ENCODE measurements at regions not wholly inside any gene's neighbourhood (a gene's known extent, or its start where the extent isn't known, plus 50 kb on each side); places are given as distances from the start of the nearest gene placed in this dataset.
"Not testable (repeated sequence)": the region's sequence is repeated elsewhere in the genome, so short reads cannot be mapped to it uniquely, and the experiment has no call there.

DNA sequence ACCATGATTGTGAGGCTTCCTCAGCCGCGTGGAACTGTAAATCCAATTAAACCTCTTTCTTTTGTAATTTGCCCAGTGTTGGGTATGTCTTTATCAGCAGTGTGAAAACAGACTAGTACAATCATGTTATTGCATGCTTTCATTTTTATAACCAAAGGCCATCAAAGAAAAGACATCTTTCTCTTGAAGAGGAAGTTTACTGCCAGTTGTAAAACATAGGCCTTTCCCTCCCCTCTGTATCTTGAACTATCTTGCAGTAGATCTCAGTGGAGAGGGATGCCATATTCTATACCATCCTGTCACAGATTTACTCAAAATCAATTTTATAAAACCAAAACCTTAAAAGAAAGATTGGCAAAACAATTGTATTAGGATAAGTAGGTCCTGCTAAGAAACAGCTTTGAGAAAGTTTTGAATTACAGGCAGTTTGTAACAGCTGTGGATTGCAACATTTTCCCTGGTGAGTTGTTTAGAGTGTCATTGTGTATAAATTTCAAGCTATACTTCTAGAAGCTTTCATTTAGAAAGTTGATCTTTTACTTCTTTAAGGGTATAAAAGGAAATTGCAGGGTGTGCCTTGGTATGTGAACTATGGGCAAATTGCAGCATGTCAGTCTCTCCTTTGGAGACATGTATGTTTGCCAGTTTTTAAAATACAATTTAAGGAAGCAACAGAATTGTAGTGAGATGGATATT, 128.0 kb downstream of the ATP23 start:
- no peak for DNase-seq

- DNase-seq = no peak
Observed at GRCh38 chr12:58071994-58072393, 130.6 kb downstream of the ATP23 start.

- DNase-seq = no peak
Observed at GRCh38 chr12:58074259-58074658, 132.9 kb downstream of the ATP23 start.

- DNase-seq = no peak
Observed at GRCh38 chr12:58079806-58080205, 138.4 kb downstream of the ATP23 start.

GRCh38 chr12:58081488-58081887, 140.1 kb downstream of the ATP23 start:
- no peak for DNase-seq

DNA sequence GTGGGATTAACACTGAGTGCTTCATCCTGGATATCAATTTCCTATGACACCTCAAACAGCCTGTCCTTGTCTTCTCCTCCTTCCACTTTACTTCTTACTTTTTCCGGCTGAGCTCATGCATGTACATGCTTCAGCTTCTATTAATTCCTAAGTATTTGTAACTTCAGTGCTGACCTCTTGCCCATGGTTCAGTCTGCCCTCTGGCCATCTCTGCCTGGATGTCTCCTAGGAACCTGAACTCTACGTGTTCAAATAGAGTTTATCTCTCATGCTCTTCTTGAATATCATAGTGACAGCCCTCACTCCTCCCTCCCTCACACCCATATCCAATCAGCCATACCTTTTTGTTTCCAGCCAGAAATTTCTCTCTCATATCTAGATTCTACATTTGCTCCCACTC, 141.6 kb downstream of the ATP23 start:
- DNase-seq = no peak

DNA sequence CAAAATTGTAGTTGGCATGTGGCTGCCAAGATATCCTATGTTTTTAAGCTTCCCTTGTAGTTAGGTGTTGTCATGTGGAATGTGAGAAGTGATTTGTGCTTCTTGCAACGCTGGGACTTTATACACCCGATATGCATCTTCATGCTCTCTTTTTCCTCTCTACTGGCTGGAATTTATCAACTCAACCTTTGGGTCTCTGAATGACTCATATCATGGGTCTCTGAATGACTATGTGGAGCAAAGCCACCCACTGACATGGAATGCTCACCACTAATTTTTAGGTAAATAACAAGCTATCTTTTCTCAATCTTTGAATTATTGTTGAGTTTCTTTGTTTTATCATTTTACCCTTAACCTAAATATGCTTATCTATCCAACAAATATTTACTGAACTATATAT, 144.6 kb downstream of the ATP23 start:
- DNase-seq = no peak

- DNase-seq = no peak
Observed at GRCh38 chr12:58086930-58087329, 145.6 kb downstream of the ATP23 start.

GRCh38 chr12:58087423-58088127, 146.2 kb downstream of the ATP23 start:
- no peak for DNase-seq

DNA sequence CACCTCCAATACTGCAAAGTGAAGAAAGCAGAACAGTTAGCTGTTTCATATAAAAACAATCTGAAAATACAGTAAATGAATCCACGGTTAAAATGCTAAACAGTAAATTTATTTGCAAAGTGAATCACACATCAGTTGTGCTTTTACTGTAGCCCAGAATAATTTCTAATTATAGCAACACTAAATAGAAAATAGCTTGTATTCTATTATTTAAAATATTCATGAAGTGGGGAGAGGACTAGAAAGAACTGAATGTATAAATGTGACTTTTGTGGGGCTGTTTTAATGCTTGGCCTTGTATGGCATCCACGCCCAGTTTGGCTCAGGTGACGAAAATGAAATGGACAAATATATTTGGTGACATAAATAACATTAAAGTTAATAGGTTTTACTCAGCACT, 148.2 kb downstream of the ATP23 start:
- DNase-seq = no peak

DNA sequence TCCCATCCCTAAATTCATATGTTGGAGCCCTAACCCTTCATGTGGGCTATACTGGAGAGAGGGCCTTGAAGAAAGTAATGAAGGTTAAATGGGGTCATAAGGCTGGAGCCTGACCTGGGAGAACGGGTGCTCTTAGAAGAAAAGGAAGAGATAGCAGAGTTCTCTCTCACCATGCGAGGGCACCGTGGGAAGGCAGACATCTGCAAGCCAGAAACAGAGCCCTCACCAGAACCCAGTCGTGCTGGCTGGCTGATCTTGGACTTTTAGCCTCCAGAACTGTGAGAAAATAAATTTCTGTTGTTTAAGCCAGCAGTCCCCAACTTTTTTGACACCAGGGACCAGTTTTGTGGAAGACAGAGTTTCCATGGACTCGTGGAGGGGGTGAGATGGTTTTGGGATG, 149.3 kb downstream of the ATP23 start:
- no peak for DNase-seq

- no peak for DNase-seq
Observed at GRCh38 chr12:58095002-58095401, 153.6 kb downstream of the ATP23 start.

- DNase-seq = no peak
Observed at GRCh38 chr12:58097741-58098140, 156.4 kb downstream of the ATP23 start.

DNA sequence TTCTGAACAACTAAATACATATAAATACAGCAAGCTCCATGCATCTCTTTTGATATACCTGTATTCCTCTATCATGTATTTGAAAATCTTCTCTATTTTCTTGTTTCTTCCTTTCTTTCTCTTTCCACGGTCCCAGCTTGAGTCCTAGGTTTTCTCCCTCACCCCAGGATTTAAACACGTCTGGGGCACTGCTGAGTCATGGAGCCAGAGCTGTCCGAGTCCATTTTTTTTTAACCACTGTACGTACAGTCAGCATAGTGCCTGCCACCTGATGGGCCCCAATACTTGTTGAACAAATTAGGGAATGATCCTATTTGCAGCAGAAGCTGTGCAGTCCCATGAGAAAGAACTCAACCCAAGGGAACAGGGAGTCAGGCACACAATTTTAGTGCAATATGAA, 158.1 kb downstream of the ATP23 start:
- no peak for DNase-seq

GRCh38 chr12:58104351-58104755, 163.0 kb downstream of the ATP23 start:
- DNase-seq = no peak

GRCh38 chr12:58105225-58106119, 164.1 kb downstream of the ATP23 start:
- no peak for DNase-seq

DNA sequence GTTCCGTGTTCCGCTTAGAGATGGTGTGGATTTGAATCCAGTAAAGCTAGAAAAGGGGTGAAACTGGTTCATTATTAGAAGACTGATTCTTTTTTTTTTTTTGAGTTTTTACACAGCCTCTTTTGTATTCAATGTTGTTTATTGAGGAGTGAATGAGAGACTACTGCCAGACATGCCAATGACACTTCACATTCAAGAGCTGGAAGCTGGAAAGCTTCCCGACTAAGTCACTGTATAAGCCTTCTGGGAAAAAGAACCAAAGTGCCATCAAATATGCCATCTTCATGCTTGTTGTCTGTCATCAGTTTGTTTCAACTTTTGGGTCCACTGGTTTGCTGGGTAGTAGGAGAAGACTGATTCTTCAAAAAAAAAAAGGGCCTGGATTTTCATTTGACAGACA, 164.8 kb downstream of the ATP23 start:
- DNase-seq = no peak

GRCh38 chr12:58117201-58117600, 175.8 kb downstream of the ATP23 start:
- no peak for DNase-seq

GRCh38 chr12:58117667-58118066, 176.3 kb downstream of the ATP23 start:
- no peak for DNase-seq

DNA sequence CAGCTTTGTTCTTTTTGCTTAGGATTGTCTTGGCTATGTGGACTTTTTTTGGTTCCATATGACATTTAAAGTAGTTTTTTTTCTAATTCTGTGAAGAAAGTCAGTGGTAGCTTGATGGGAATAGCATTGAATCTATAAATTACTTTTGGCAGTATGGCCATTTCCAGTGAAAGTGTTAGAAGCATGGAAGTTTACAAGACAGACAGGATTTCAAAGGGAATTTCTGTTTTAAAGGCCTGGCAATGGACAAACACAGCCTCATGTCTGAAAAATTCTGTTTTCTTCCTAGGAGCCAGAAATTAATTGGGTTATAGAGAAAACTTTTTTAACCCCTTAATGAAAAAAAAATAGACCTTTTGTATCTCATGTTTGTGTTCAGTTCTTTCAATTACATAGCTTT, 184.4 kb downstream of the ATP23 start:
- not testable (repeated sequence) for DNase-seq

- DNase-seq = no peak
Observed at GRCh38 chr12:58131986-58132755, 190.8 kb downstream of the ATP23 start.

DNA sequence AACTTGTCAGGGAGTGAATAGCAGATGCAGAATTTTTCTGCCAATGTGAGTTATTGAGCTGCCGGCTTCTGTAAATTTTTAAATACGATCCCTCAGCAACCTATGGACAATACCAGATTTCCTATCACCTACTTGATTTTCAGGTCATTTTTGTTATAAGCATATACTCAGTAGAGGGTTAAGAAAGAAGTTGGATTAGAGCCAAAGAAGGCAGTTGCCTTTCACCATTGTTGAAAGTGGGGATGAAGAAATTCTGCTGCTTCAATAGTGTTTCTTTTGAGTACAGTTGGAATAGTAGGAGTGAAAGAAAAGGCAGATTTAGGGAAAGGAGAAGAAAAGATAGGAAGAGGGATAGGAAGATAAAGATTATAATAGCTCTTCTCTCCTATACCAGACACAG, 197.1 kb downstream of the ATP23 start:
- no peak for DNase-seq

DNA sequence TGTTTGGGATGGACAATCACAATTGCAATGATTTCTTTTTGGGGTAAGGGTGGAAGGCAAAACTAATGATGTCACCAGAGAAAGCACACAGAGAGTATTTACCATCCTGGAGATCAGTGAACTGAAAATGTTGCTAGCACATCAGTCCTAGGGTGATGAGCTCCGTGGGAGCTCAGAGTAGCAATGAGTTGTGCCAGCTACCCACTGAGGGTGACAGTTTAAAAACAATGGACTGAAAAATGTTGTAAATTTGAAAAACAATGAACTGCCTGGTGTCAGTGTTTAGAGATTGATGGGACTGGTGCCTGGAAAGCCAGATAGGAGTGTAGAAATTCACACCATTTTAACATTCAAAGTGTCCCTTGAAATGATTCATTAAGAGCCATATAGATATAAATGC, 198.5 kb downstream of the ATP23 start:
- DNase-seq = no peak
